B cell (primary cell): ENCODE measurements at regions not wholly inside any gene's neighbourhood (a gene's known extent, or its start where the extent isn't known, plus 50 kb on each side); places are given as distances from the start of the nearest gene placed in this dataset.

ENCODE experiments used
- ATAC-seq: fragments of 200-7000 bp; cut with Tn5 transposase; one replicate; pipeline ENCODE4 v1.10.0; 2021; ENCODE audit warnings: low read depth, mild to moderate bottlenecking, moderate number of reproducible peaks, moderate library complexity
- CTCF ChIA-PET: fragments of 350-600 bp; sonication (Branson Sonifier 250); formaldehyde crosslinking; loops from one replicate; lab custom pipeline; 2021; ENCODE audit warnings: antibody characterized with exemption, inconsistent platforms; lab: Charles Lee
- POLR2A ChIA-PET: fragments of 350-600 bp; sonication (Branson Sonifier 250); formaldehyde crosslinking; loops from one replicate; lab custom pipeline; 2021; ENCODE audit warnings: antibody characterized with exemption; lab: Charles Lee
- DNase-seq: peaks from one replicate; pipeline ENCODE4 v3.0.0; 2013
- H2AFZ ChIP-seq: 2 replicates; pipeline ENCODE4 v1.6.1; 2012; ENCODE audit warnings: mild to moderate bottlenecking, low read depth, low read length; ENCODE audit not compliant: insufficient read depth, poor library complexity, severe bottlenecking
- H3K27ac ChIP-seq, 2 donors: 1 replicate in 1 of 2; 2 replicates in 1 of 2; pipeline ENCODE4 v1.5.1; 2012 to 2013; ENCODE audit warnings: low read length in 2 of 2, mild to moderate bottlenecking in 2 of 2, moderate library complexity in 1 of 2
- H3K27me3 ChIP-seq, 4 experiments: fragments of 200-600 bp in 1 of 4; sonication (generic) in 1 of 4; replicated peaks in 1 of 4; 1 replicate in 2 of 4; 2 replicates in 2 of 4; pipeline versions ENCODE4 v1.6.1 to v1.7.0; 2013 to 2016; ENCODE audit warnings: low read length in 3 of 4, mild to moderate bottlenecking in 2 of 4, mixed read lengths in 1 of 4, moderate library complexity in 1 of 4; ENCODE audit not compliant: insufficient read depth in 4 of 4, control insufficient read depth in 3 of 4; ENCODE audit errors: control extremely low read depth in 1 of 4
- H3K36me3 ChIP-seq, 2 experiments: replicated peaks in 1 of 2; 1 replicate in 1 of 2; 2 replicates in 1 of 2; pipeline versions ENCODE4 v1.6.1 to v1.7.1; 2013; ENCODE audit warnings: low read length in 1 of 2; ENCODE audit not compliant: insufficient read depth in 2 of 2, control insufficient read depth in 1 of 2; ENCODE audit errors: control extremely low read depth in 1 of 2, extremely low read depth in 1 of 2
- H3K4me1 ChIP-seq, 2 donors: fragments of 200-600 bp in 1 of 2; sonication (generic) in 1 of 2; 1 replicate in 1 of 2; 2 replicates in 1 of 2; pipeline versions ENCODE4 v1.5.1 to v1.6.1; 2013 to 2017; ENCODE audit warnings: low read length in 2 of 2; ENCODE audit not compliant: control insufficient read depth in 2 of 2, insufficient read depth in 2 of 2
- H3K4me2 ChIP-seq: replicated peaks from 2 replicates; pipeline ENCODE3; 2012; ENCODE audit warnings: mild to moderate bottlenecking, low read depth, low read length; ENCODE audit not compliant: poor library complexity, severe bottlenecking
- H3K4me3 ChIP-seq, 5 experiments: fragments of 200-600 bp in 1 of 5; sonication (generic) in 1 of 5; 1 replicate in 3 of 5; 2 replicates in 2 of 5; pipeline versions ENCODE4 v1.5.1 to v1.7.0; 2011 to 2016; ENCODE audit warnings: low read length in 4 of 5, mild to moderate bottlenecking in 4 of 5, low read depth in 2 of 5, control low read depth in 1 of 5, moderate library complexity in 1 of 5; ENCODE audit not compliant: insufficient read depth in 1 of 5; ENCODE audit errors: control extremely low read depth in 1 of 5, extremely low read depth in 1 of 5
- H3K79me2 ChIP-seq: fragments of 200-600 bp; sonication (generic); one replicate; pipeline ENCODE4 v1.6.0; 2016; ENCODE audit warnings: low read length; ENCODE audit not compliant: control insufficient read depth, insufficient read depth
- H3K9ac ChIP-seq: fragments of 200-600 bp; sonication (generic); 2 replicates; pipeline ENCODE4 v1.6.1; 2017; ENCODE audit warnings: mild to moderate bottlenecking, low read length, moderate library complexity
- H3K9me3 ChIP-seq, 3 donors: one replicate each; pipeline versions ENCODE4 v1.6.1 to v1.7.1; 2013; ENCODE audit warnings: low read length in 2 of 3; ENCODE audit not compliant: control insufficient read depth in 2 of 3, insufficient read depth in 1 of 3; ENCODE audit errors: control extremely low read depth in 1 of 3
- H4K20me1 ChIP-seq: 2 replicates; pipeline ENCODE4 v1.6.0; 2012; ENCODE audit warnings: mild to moderate bottlenecking, low read length; ENCODE audit not compliant: insufficient read depth, control insufficient read depth, poor library complexity, severe bottlenecking
- H3K27ac Mint-ChIP-seq: one replicate; pipeline ENCODE4 v1.8.0; 2021; ENCODE audit warnings: mixed read lengths
- H3K27me3 Mint-ChIP-seq: one replicate; pipeline ENCODE4 v1.8.0; 2021; ENCODE audit warnings: mixed read lengths
- H3K4me1 Mint-ChIP-seq: one replicate; pipeline ENCODE4 v1.8.0; 2021; ENCODE audit warnings: mixed read lengths
- H3K4me3 Mint-ChIP-seq: one replicate; pipeline ENCODE4 v1.8.0; 2021; ENCODE audit warnings: mixed read lengths
- H3K9me3 Mint-ChIP-seq: one replicate; pipeline ENCODE4 v1.8.0; 2022; ENCODE audit warnings: mixed read lengths; ENCODE audit not compliant: insufficient read depth
- EZH2 ChIP-seq: IDR thresholded peaks from 2 replicates; pipeline ENCODE4 v1.6.1; 2012; ENCODE audit warnings: borderline replicate concordance, low read depth, mild to moderate bottlenecking, moderate library complexity, low read length; ENCODE audit not compliant: insufficient read depth, poor library complexity, severe bottlenecking
- WGBS: methylation state at CpG from one replicate; pipeline ENCODE4 v1.1.5; 2013; ENCODE audit warnings: missing lambda C conversion rate; ENCODE audit not compliant: insufficient coverage; 5-methylcytosine and 5-hydroxymethylcytosine counted together
- intact Hi-C: fragments of 100-400 bp; cut with micrococcal nuclease; formaldehyde crosslinking; loops from one replicate; pipeline ENCODE4 v1.10.0; 2022
- TF ChIP-seq, protein P1 (sequence below): fragments of 200-600 bp; IDR thresholded peaks from one replicate; pipeline ENCODE4 v1.8.0; 2022; ENCODE audit warnings: antibody characterized with exemption, mild to moderate bottlenecking

GRCh38 chr20:50376179-50376887 is 133.8 kb upstream of the PTPN1 start:
- H3K79me2 ChIP-seq, result no peaks in the 10 kb centered on the region
- ATAC-seq (no peak), DNase-seq (no peak)
- H3K36me3 ChIP-seq, result no peaks in the 10 kb centered on the region
- Mint-ChIP-seq H3K27me3 (peaks cover 21% of the 10 kb centered on the region), H3K9me3 (no peaks in the 10 kb centered on the region), H3K27ac (no peak overlapping the region), H3K4me3 (no peak overlapping the region), H3K4me1 (peaks cover 2% of the 10 kb centered on the region)
- H3K9me3 ChIP-seq, result no peaks in the 10 kb centered on the region
- TF ChIP-seq EZH2, result no peak
- TF ChIP-seq, protein P1, sequence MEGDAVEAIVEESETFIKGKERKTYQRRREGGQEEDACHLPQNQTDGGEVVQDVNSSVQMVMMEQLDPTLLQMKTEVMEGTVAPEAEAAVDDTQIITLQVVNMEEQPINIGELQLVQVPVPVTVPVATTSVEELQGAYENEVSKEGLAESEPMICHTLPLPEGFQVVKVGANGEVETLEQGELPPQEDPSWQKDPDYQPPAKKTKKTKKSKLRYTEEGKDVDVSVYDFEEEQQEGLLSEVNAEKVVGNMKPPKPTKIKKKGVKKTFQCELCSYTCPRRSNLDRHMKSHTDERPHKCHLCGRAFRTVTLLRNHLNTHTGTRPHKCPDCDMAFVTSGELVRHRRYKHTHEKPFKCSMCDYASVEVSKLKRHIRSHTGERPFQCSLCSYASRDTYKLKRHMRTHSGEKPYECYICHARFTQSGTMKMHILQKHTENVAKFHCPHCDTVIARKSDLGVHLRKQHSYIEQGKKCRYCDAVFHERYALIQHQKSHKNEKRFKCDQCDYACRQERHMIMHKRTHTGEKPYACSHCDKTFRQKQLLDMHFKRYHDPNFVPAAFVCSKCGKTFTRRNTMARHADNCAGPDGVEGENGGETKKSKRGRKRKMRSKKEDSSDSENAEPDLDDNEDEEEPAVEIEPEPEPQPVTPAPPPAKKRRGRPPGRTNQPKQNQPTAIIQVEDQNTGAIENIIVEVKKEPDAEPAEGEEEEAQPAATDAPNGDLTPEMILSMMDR, result no peak
- no peaks in the 10 kb centered on the region for H4K20me1 ChIP-seq
- ChIA-PET CTCF (no interaction called here), POLR2A (no interaction called here)
- 84% methylated on average over 7 of the region's 14 CpGs for WGBS
- no peak overlapping the region for H3K4me3 ChIP-seq
- H3K27me3 ChIP-seq, result peaks cover 0 to 13% (median 0%) of the 10 kb centered on the region in 4 experiments
- H3K9ac ChIP-seq, result no peak overlapping the region
- H3K4me2 ChIP-seq, result no peak overlapping the region
- intact Hi-C loops, result no loop called here
- no peak overlapping the region for H2AFZ ChIP-seq
- H3K27ac ChIP-seq, result no peak overlapping the region
- no peaks in the 10 kb centered on the region for H3K4me1 ChIP-seq

DNA sequence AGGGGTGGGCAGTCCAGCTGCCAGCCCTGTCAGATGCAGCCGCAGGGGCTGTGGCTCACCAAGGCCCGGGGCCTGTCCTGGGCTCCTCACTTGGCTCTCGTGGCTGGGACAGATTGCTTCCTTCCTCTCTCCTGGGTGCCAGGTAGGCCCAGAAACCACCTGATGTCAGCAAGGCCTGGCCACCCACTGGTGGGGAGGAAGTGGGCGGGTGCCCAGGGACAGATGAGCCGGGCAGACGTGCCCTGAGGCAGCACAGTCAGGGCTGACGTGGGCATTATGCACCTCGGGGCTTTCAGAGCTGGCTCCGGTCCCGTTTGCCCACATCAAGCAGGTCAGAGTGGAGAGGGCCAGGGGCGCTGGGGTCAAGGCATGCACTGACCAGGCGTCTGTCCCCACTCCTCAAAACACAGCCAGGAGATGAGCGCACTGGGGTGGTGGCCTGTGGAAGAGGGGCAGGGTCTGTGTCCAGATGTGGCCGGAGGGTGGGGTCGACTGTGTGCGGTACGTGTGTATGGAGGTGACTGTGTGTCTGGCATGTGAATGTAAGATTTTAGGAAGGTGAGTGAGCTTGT is 133.2 kb upstream of the PTPN1 start:
- Histone ChIP-seq H3K36me3 (no peaks in the 10 kb centered on the region), H3K4me2 (no peak overlapping the region), H4K20me1 (no peaks in the 10 kb centered on the region), H3K4me1 (peaks cover 0 to 5% of the 10 kb centered on the region in 2 donors), H3K4me3 (no peak overlapping the region), H2AFZ (no peak overlapping the region), H3K9me3 (no peaks in the 10 kb centered on the region), H3K27me3 (peaks cover 0 to 13% (median 0%) of the 10 kb centered on the region in 4 experiments), H3K27ac (no peak overlapping the region), H3K79me2 (no peaks in the 10 kb centered on the region), H3K9ac (no peak overlapping the region)
- Mint-ChIP-seq H3K27me3 (peaks cover 21% of the 10 kb centered on the region), H3K4me3 (no peak overlapping the region), H3K4me1 (peaks cover 8% of the 10 kb centered on the region), H3K27ac (no peak overlapping the region), H3K9me3 (no peaks in the 10 kb centered on the region)
- ChIA-PET POLR2A (no interaction called here), CTCF (no interaction called here)
- no peak for ATAC-seq
- intact Hi-C loops, result no loop called here
- 64% methylated on average over 16 of the region's 17 CpGs for WGBS
- no peak for DNase-seq
- TF ChIP-seq, protein P1, result no peak
- TF ChIP-seq EZH2, result no peak
